Nephron (organoid): ENCODE measurements at regions not wholly inside any gene's neighbourhood (a gene's known extent, or its start where the extent isn't known, plus 50 kb on each side); places are given as distances from the start of the nearest gene placed in this dataset.
"Not testable (repeated sequence)": the region's sequence is repeated elsewhere in the genome, so short reads cannot be mapped to it uniquely, and the experiment has no call there.

Experiments
- H3K27ac Mint-ChIP-seq, 3 experiments: 2 replicates each; pipeline ENCODE4 v1.8.0; 2020; ENCODE audit warnings: mixed read lengths in 3 of 3, mild to moderate bottlenecking in 2 of 3, moderate library complexity in 1 of 3
- H3K27me3 Mint-ChIP-seq: 2 replicates; pipeline ENCODE4 v1.8.0; 2021; ENCODE audit warnings: low read depth, mild to moderate bottlenecking, moderate library complexity, mixed read lengths
- H3K36me3 Mint-ChIP-seq: 2 replicates; pipeline ENCODE4 v1.8.0; 2020; ENCODE audit warnings: low read depth, mixed read lengths
- H3K4me1 Mint-ChIP-seq: 2 replicates; pipeline ENCODE4 v1.8.0; 2020; ENCODE audit warnings: mixed read lengths
- H3K4me3 Mint-ChIP-seq, 3 experiments: 2 replicates each; pipeline ENCODE4 v1.8.0; 2020; ENCODE audit warnings: mild to moderate bottlenecking in 3 of 3, mixed read lengths in 3 of 3, moderate library complexity in 2 of 3
- H3K9me3 Mint-ChIP-seq: 2 replicates; pipeline ENCODE4 v1.8.0; 2020; ENCODE audit warnings: mixed read lengths
- TF ChIP-seq, protein P1 (sequence below), 3 experiments: fragments of 200-600 bp; sonication (generic); IDR thresholded peaks; one replicate each; pipeline ENCODE4 v1.5.0; 2021; ENCODE audit warnings: antibody characterized with exemption in 3 of 3; ENCODE audit not compliant: unreplicated experiment in 3 of 3

DNA sequence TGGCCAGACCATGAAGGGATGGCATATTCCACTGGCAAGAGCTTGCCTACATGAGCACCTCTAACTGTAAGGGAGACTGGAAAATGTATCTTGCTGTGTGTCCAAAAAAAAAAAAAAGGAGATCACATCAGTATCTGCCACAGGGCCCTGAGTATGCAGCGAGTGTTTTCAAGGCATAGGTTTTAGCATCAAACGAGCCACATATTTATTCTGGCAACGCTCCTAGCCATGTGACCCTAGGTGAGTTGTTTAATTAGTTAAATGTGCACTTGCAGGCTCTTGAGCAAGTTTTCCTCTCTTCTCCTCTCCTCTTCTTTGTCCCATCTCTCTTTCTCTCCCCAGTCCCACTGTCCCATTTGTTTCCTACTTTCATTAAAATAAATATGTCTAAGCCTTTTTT lies 428.7 kb upstream of the AKR1E2 start:
- Mint-ChIP-seq H3K27me3 (no peaks in the 10 kb centered on the region), H3K4me1 (peaks cover 22% of the 10 kb centered on the region), H3K4me3 (no peak overlapping the region), H3K27ac (no peak overlapping the region), H3K9me3 (peaks cover 5% of the 10 kb centered on the region), H3K36me3 (no peaks in the 10 kb centered on the region)
- TF ChIP-seq, protein P1, sequence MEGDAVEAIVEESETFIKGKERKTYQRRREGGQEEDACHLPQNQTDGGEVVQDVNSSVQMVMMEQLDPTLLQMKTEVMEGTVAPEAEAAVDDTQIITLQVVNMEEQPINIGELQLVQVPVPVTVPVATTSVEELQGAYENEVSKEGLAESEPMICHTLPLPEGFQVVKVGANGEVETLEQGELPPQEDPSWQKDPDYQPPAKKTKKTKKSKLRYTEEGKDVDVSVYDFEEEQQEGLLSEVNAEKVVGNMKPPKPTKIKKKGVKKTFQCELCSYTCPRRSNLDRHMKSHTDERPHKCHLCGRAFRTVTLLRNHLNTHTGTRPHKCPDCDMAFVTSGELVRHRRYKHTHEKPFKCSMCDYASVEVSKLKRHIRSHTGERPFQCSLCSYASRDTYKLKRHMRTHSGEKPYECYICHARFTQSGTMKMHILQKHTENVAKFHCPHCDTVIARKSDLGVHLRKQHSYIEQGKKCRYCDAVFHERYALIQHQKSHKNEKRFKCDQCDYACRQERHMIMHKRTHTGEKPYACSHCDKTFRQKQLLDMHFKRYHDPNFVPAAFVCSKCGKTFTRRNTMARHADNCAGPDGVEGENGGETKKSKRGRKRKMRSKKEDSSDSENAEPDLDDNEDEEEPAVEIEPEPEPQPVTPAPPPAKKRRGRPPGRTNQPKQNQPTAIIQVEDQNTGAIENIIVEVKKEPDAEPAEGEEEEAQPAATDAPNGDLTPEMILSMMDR (IDR thresholded peaks at IDR 0.05; ENCODE audit: unreplicated experiment in 3 of 3), result no peak

DNA sequence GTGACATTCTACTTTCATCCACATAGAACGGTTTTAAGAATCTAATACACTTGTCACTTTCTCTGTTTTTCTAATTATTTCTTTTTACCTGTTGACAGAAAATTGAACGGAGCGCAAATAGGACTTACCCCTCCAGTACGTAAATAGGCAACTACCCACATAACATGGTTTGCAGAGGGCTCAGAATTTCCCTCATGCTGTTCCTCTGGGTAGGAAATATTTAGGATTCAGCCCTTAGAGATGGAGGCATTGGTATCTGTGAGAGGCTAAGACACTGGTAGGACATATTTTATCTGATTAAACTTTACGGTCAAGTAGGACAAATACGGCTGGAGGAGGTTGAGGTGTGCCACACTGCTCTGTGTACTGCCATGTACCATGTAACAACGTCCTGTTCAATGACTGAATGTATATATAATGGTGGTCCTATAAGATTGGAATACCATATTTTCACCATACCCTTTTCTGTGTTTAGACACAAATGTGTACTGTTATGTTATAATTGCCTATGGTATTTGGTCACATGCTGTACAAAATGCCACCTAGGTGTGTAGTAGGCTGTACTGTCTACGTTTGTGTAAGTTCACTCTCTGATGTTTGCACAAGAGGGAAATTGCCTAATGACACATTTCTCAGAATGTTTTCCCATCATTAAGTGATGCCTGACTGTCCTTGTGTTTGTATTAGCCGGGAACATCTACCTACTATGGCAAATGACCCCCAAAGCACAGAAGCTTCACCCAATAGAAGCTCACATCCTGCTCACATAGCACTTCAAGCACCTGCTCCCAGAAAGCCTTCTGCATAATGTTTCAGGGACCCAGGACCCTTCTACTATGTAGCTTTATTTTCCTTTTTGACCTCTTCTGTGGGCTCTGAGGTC lies 429.4 kb upstream of the AKR1E2 start:
- Mint-ChIP-seq H3K36me3 (no peaks in the 10 kb centered on the region), H3K9me3 (peaks cover 5% of the 10 kb centered on the region), H3K4me3 (no peak overlapping the region), H3K4me1 (peaks cover 22% of the 10 kb centered on the region), H3K27ac (no peak overlapping the region), H3K27me3 (no peaks in the 10 kb centered on the region)
- TF ChIP-seq, protein P1 (IDR thresholded peaks at IDR 0.05; ENCODE audit: unreplicated experiment in 3 of 3), result no peak

DNA sequence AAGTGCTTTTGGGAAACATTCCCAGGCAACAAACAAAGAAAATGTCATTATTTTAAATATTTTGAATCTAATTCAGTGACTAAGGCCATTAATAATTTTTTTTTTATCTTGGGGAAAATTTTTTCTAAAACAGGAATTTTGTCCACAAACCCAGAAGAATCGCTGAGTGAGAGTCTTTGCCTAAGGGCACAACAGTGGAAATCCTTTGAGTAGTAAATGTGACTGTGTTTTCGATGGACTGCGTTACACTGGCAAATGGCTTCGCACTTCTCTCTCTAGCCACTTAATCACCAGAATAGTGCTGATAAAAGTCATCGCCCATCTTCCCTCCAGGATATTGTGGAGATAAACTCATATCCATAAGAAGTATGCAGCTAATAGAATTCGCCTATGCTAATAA lies 430.3 kb upstream of the AKR1E2 start:
- Mint-ChIP-seq H3K36me3 (no peaks in the 10 kb centered on the region), H3K27me3 (no peaks in the 10 kb centered on the region), H3K27ac (no peak overlapping the region), H3K4me1 (peaks cover 22% of the 10 kb centered on the region), H3K9me3 (peaks cover 5% of the 10 kb centered on the region), H3K4me3 (no peak overlapping the region)
- TF ChIP-seq, protein P1 (IDR thresholded peaks at IDR 0.05; ENCODE audit: unreplicated experiment in 3 of 3), result no peak

DNA sequence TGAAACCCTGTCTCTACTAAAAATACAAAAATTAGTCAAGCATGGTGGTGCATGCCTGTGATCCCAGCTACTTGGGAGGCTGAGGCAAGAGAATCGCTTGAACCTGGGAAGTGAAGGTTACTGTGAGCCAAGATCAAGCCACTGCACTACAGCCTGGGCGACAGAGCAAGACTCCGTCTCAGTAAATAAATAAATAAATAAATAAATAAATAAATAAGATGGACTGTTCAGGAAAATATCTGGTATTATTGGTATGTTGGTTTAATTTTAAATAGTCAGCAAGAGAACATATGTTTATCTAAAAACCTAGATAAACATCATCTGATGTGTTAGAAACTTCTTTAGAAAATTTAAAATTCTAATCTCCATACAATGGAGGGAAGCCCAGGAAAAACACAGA lies 431.6 kb upstream of the AKR1E2 start:
- not testable (repeated sequence) for H3K27me3 Mint-ChIP-seq, H3K36me3 Mint-ChIP-seq, H3K4me3 Mint-ChIP-seq, H3K4me1 Mint-ChIP-seq, H3K27ac Mint-ChIP-seq, H3K9me3 Mint-ChIP-seq

DNA sequence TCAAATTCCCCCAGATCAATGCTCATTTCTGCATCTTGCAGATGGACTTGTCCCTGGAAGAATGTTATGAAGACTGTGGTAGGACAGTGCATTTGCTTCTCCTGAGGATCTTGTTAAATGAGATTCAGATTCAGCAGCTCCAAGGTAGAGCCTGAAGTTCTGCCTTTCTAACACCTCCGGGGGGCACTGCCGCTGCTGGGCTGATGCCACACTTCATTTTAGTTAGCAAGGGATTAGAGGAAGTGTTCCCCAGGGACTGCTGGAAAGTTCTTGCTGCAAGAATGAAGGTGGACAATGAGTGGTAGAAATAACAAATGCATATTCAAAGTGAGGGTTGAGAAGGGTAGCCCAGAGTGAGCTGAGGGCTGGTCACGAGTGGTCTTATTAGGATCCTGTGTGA lies 434.3 kb upstream of the AKR1E2 start:
- Mint-ChIP-seq H3K4me1 (no peaks in the 10 kb centered on the region), H3K27ac (no peak overlapping the region), H3K9me3 (peaks cover 12% of the 10 kb centered on the region), H3K27me3 (peaks cover 3% of the 10 kb centered on the region), H3K4me3 (no peak overlapping the region), H3K36me3 (no peaks in the 10 kb centered on the region)
- TF ChIP-seq, protein P1 (IDR thresholded peaks at IDR 0.05; ENCODE audit: unreplicated experiment in 3 of 3), result no peak

DNA sequence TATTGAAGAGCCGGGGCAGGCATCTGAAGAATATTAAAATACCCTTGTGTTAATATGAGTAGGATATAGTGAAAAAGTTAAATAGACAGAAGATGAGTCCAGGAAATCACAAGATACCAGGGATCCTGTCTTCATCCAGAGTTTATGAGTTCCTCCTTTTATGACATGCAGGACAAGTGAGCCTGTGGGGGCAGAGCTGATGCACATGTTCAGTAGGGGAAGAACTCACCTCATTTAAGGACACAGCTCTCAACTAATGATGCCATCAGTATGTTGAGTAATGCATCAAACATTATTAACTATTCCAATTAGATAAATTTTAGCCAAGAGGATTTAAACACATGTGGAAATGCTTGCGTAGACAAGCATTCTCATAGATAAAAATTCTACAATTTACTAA lies 435.8 kb upstream of the AKR1E2 start:
- TF ChIP-seq, protein P1 (IDR thresholded peaks at IDR 0.05; ENCODE audit: unreplicated experiment in 3 of 3), result no peak
- H3K27me3 Mint-ChIP-seq, result peaks cover 3% of the 10 kb centered on the region
- no peaks in the 10 kb centered on the region for H3K36me3 Mint-ChIP-seq
- peaks cover 6% of the 10 kb centered on the region for H3K4me1 Mint-ChIP-seq
- peaks cover 12% of the 10 kb centered on the region for H3K9me3 Mint-ChIP-seq
- no peak overlapping the region for H3K4me3 Mint-ChIP-seq
- H3K27ac Mint-ChIP-seq, result no peak overlapping the region
